MV-4-11 (cell line): ENCODE measurements at regions not wholly inside any gene's neighbourhood (a gene's known extent, or its start where the extent isn't known, plus 50 kb on each side); places are given as distances from the start of the nearest gene placed in this dataset.

Source experiments
- DNase-seq: peaks from one replicate; lab custom pipeline; 2025; lab: John Stamatoyannopoulos, UW

GRCh38 chr3:184659797-184660301 is 52.0 kb downstream of the MAGEF1 start:
- DNase-seq: no peak

DNA sequence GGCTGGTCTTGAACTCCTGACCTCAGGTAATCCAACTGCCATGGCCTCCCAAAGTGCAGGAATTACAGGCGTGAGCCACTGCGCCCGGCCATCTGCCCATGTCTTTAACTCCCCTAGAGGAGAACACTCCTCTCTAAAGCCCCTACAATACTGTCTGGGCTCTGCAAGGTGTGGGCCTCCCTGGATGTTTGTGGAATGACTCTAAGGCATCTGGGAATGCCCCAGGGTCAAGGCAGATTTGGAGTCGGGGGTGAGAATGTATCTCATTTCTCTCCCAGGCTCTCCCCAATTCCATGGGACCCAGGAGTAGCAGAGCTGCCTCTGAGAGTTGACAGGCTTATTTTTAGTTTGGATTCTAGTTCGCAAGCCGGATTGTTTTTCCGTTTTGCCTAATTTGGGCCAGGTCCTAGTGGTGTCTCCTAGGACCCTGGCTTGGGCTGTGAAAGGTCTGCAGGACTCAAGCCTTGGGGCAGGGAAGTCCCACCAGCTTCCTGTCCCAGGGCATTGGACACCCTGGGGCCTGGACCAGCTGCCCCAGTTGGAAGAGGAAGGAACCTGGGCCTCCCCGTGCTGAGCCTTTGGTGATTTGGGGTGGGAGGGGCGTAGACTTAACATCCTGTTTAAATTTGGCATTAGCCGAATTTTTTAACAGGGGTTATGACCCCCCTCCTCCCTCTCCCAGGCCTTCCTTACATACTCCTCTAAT is 53.5 kb downstream of the MAGEF1 start:
- DNase-seq: no peak

DNA sequence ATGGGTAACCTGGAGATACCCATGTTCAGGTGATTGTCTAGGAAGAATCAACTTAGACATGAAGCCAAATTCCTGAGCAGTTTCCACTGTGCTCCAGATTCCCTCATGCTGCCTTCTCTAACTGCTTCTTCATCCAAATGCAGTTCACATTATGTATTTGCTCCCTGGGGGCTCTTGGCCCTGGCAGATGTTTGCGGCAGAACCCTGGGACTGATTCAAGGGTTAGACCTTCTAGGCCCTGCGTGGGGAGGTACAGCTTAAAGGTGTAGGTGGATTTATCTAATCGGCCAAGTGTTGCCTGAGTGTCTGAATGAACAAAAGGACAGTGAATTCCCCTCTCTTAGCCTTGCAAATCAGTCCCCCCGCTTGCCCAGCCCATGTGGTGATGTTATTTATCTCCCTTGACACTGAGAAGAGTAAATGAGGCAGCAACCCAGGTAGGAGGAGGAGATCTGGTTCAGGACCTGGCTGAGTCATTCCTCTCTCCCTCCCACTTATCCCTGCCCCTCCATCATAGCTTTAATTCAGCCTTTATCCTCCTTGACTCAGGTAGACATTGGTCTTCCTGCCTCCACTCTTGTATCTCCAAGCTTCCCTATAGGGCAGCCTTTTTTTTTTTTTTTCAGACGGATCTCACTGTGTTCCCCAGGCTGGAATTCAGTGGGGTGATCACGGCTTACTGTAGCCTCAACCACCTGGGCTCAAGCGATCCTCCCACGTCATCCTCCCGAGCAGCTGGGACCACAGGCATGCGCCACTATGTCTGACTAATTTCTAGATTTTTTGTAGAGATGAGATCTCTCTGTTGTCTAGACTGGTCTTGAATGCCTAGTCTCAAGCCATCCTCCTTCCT is 54.8 kb downstream of the MAGEF1 start:
- DNase-seq: no peak

DNA sequence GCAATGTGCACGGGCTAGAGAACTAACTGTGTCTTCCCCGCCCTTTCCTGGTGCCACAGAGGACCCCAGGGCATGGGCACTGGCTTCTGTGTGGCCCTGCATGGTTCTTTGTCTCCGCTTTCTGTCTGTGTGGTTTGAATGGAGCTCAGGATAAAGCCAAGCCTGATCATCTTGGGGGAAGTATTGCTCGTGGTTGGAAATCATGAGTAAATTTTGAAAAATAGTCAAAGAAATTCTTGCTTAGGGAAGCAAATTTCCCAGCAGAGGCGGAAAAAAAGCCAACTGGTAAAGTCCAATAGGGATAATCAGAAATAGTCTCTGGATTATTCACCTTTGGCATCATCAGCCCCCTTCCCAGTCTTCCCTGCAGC is 55.4 kb downstream of the MAGEF1 start:
- DNase-seq: no peak

DNA sequence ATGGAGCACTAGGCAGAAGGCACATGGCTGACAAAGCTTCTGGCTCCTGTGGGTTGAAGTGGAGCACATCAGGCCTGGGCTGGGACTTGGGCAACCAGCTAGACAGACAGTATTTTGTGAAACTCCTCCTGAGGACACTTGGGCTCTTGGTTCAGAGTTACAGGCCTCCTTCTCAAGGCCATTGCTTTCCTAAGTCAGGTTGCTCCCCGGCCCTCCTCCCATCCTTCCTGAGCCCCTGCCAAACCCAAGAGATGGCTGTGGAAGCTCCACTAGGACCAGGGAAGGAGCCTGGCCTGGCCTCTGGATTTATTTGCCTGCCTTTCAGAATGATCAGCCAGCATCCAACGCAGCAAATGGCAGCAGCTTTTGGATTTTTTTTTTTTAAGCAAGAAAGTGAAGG is 56.3 kb downstream of the MAGEF1 start:
- no peak for DNase-seq

DNA sequence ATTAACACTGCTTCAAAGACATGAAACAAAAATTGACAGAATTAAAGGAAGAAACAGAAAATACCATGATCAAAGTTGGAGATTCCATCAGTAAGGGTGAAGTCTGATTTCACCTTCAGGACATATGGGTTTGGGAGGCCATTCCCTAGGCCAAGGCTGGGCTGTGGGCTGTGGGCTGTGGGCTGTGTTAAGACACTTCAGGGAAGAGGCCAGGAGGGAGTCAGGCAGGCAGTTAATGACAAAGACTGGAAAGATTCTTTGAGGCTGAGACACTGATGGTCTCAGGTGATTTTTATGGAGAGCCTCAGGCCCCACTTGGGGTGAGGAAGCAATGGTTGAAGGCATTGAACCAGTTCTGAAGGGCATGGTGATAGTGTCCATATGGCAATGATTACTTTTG is 57.5 kb downstream of the MAGEF1 start:
- no peak for DNase-seq

DNA sequence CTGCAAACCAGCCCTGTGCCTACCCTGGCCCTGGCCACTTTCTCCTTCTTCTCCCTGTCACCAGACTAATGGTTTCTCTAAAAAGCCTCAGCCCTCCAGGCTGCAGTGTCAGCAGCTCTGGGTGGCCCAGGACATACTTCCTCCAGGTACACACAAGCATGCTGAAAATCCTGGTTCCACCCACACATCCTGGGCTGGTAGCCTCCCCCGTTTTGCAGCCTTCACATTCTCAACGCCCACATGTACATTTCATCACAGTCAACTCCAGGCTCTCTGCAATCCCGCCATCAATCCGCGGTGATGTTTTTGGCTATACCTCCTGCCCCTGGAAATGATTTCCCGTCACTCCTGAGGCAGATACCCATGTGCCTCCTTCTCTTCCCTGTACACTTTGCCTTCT is 59.4 kb downstream of the MAGEF1 start:
- peak; percentile 23 for DNase-seq

DNA sequence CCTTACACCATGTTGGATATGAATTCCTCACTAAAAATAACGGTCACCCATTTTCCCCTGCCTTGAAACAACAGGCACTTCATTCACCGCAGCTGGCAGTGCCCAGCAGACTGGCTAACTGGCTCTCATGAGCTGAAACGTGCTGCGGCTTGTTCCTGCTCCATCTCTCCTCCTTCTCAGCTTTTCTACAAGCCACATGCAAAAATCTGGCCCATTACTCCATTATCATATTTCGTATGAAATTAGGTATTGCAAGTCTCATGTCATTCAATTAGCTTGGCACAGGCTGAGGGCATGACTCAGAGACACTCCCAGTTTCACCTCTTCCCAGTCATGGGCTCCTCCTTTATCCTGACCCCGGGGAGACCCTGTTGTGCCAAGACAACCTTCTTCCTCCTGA is 60.0 kb downstream of the MAGEF1 start:
- DNase-seq: no peak

- no peak for DNase-seq
These were observed 63.2 kb downstream of the MAGEF1 start for GRCh38 chr3:184648636-184649035.

- DNase-seq: no peak
These were observed 64.4 kb downstream of the MAGEF1 start for GRCh38 chr3:184647405-184647936.

- no peak for DNase-seq
These were observed 66.5 kb downstream of the MAGEF1 start for GRCh38 chr3:184645336-184645735.

- no peak for DNase-seq
These were observed 68.4 kb downstream of the MAGEF1 start for GRCh38 chr3:184643442-184643841.

GRCh38 chr3:184642631-184643285 is 69.1 kb downstream of the MAGEF1 start:
- DNase-seq: no peak

DNA sequence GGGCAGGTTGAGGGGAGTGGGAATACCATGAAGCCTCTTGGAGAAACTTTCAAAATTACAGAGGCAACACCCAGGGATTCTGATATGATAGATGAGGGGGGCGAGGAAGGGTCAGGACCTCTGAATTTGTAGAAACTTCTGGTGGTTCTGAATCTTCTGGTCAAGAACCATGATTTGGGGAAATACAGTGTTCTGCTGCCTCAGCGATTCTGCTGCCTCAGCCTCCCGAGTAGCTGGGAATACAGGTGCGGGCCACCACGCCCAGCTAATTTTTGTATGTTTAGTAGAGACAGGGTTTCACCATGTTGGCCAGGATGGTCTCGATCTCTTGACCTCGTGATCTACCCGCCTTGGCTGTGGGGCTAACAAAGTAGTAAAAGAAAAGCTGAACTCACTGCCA is 70.4 kb downstream of the MAGEF1 start:
- no peak for DNase-seq

- DNase-seq: no peak
These were observed 72.5 kb downstream of the MAGEF1 start for GRCh38 chr3:184639351-184639750.

DNA sequence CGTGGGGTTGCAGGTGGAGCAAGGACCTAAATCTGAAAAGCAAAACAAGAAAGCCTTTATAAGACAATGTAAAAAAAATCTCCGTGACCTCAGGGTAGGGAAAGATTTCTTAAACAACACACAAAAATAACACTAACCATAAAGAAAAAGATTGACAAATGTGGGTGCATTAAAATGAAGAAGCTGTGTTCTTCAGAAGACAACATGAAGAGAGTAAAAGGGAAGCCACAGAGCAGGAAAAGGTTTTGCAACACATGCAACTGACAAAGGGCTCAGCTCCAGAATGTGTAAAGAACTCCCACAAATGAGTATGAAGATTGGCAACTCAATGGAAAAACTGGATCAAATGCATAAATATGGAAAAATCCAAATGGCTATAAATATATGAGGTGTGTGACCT is 74.2 kb downstream of the MAGEF1 start:
- DNase-seq: peak; percentile 93

- peak; percentile 90 for DNase-seq
These were observed 75.0 kb downstream of the MAGEF1 start for GRCh38 chr3:184636741-184637316.

- DNase-seq: no peak
These were observed 74.2 kb downstream of the EPHB3 start for GRCh38 chr3:184635774-184636173.

DNA sequence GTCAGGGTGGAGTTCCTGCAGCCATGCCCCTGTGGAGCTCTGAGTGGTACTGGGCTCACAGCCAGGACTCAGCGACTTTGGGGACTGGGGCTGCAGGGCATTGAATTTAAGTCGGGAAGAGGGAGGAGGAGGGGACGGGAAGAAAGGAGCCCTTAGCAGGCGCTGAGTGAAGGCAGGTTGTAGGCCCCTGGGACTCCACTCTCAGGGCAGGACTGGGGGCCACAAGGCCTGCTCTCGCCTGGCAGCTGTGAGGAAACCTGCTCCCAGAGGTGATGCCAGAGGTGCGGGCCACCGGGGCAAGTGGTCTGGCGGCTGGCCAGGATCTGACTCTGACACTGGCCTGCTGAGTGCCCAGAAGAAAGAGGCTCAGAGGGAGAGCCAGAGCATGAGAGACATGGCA is 73.5 kb downstream of the EPHB3 start:
- DNase-seq: no peak

GRCh38 chr3:184633237-184633579 is 71.6 kb downstream of the EPHB3 start:
- no peak for DNase-seq

GRCh38 chr3:184632551-184633236 is 71.1 kb downstream of the EPHB3 start:
- no peak for DNase-seq
